GM19463 (cell line): ENCODE measurements at regions not wholly inside any gene's neighbourhood (a gene's known extent, or its start where the extent isn't known, plus 50 kb on each side); places are given as distances from the start of the nearest gene placed in this dataset.
"Not testable (repeated sequence)": the region's sequence is repeated elsewhere in the genome, so short reads cannot be mapped to it uniquely, and the experiment has no call there.

Source experiments
- ATAC-seq: cut with Tn5 transposase; IDR thresholded peaks from one replicate; pipeline ENCODE4 v1.9.1; 2021; ENCODE audit warnings: mild to moderate bottlenecking, moderate library complexity; ENCODE audit not compliant: unreplicated experiment

- ATAC-seq = not testable (repeated sequence)
Observed at GRCh38 chr1:143709606-143710259, 262.1 kb downstream of the FAM72C start.

- not testable (repeated sequence) for ATAC-seq
Observed at GRCh38 chr1:143702739-143703138, 269.0 kb downstream of the FAM72C start.

- ATAC-seq = no peak
Observed at GRCh38 chr1:143699731-143700130, 272.1 kb downstream of the FAM72C start.

- ATAC-seq = no peak
Observed at GRCh38 chr1:143699115-143699514, 272.7 kb downstream of the FAM72C start.

GRCh38 chr1:143698016-143698415 is 273.8 kb downstream of the FAM72C start:
- ATAC-seq = no peak

GRCh38 chr1:143694085-143694484 is 277.7 kb downstream of the FAM72C start:
- ATAC-seq = no peak

GRCh38 chr1:143691971-143692529 is 279.7 kb downstream of the FAM72C start:
- ATAC-seq = no peak

GRCh38 chr1:143691400-143691891 is 280.3 kb downstream of the FAM72C start:
- no peak for ATAC-seq

GRCh38 chr1:143689781-143690180 is 282.0 kb downstream of the FAM72C start:
- no peak for ATAC-seq

- no peak for ATAC-seq
Observed at GRCh38 chr1:143680304-143680703, 291.5 kb downstream of the FAM72C start.

GRCh38 chr1:143672983-143673382 is 298.8 kb downstream of the FAM72C start:
- ATAC-seq = no peak

GRCh38 chr1:143667730-143668129 is 304.1 kb downstream of the FAM72C start:
- no peak for ATAC-seq

- ATAC-seq = no peak
Observed at GRCh38 chr1:143666851-143667250, 304.9 kb downstream of the FAM72C start.

- no peak for ATAC-seq
Observed at GRCh38 chr1:143665606-143666005, 306.2 kb downstream of the FAM72C start.

GRCh38 chr1:143663056-143663455 is 308.7 kb downstream of the FAM72C start:
- ATAC-seq = not testable (repeated sequence)

GRCh38 chr1:143661418-143662101 is 310.2 kb downstream of the FAM72C start:
- no peak for ATAC-seq

- ATAC-seq = no peak
Observed at GRCh38 chr1:143660354-143660941, 311.3 kb downstream of the FAM72C start.

GRCh38 chr1:143653429-143653802 is 318.4 kb downstream of the FAM72C start:
- ATAC-seq = no peak

GRCh38 chr1:143652744-143653428 is 318.9 kb downstream of the FAM72C start:
- no peak for ATAC-seq

- no peak for ATAC-seq
Observed at GRCh38 chr1:143652187-143652586, 319.6 kb downstream of the FAM72C start.

- no peak for ATAC-seq
Observed at GRCh38 chr1:143651350-143651992, 320.3 kb downstream of the FAM72C start.
